ENCODE measurements at regions not wholly inside any gene's neighbourhood (a gene's known extent, or its start where the extent isn't known, plus 50 kb on each side); places are given as distances from the start of the nearest gene placed in this dataset.
"Not testable (repeated sequence)": the region's sequence is repeated elsewhere in the genome, so short reads cannot be mapped to it uniquely, and the experiment has no call there.

DNA sequence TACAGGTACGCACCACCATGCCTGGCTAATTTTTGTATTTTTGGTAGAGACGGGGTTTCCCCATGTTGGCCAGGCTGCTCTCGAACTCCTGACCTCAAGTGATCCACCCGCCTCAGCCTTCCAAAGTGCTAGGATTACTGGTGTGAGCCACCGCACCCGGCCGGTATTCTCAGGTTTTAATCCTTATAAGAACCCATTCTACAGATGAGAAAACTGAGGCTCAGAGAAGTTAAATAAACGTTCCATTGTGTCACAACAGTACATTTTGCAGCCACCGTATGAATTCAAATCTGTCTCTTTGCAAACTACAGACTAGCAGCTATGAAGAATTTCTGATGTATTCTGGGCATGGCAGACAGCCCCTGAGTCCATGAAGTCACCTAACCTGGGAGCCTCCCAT lies 60.9 kb upstream of the LAPTM4A start:
- TF ChIP-seq, protein P1, sequence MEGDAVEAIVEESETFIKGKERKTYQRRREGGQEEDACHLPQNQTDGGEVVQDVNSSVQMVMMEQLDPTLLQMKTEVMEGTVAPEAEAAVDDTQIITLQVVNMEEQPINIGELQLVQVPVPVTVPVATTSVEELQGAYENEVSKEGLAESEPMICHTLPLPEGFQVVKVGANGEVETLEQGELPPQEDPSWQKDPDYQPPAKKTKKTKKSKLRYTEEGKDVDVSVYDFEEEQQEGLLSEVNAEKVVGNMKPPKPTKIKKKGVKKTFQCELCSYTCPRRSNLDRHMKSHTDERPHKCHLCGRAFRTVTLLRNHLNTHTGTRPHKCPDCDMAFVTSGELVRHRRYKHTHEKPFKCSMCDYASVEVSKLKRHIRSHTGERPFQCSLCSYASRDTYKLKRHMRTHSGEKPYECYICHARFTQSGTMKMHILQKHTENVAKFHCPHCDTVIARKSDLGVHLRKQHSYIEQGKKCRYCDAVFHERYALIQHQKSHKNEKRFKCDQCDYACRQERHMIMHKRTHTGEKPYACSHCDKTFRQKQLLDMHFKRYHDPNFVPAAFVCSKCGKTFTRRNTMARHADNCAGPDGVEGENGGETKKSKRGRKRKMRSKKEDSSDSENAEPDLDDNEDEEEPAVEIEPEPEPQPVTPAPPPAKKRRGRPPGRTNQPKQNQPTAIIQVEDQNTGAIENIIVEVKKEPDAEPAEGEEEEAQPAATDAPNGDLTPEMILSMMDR (IDR thresholded peaks at IDR 0.05), result not testable (repeated sequence)
- TF ChIP-seq POLR2AphosphoS5 (IDR thresholded peaks at IDR 0.05), result not testable (repeated sequence)

All from breast epithelium (tissue), 3 donors.